ENCODE measurements at regions not wholly inside any gene's neighbourhood (a gene's known extent, or its start where the extent isn't known, plus 50 kb on each side); places are given as distances from the start of the nearest gene placed in this dataset.

GRCh38 chr5:128645581-128645980, 107.5 kb upstream of the FBN2 start:
- H2BK20ac ChIP-seq (ENCODE audit: low read depth, low read length), result peak overlapping the region; percentile 86
- in situ Hi-C loops (cut with MboI; ENCODE audit: low sequenced_read_pairs) (no loop called here), intact Hi-C loops (cut with micrococcal nuclease) (loop anchor here (10.0 kb wide), 1 partner anchor 111 kb away; the partner anchor contains the start of gene FBN2), dilution Hi-C loops (cut with HindIII; ENCODE audit: low sequenced_read_pairs, unreplicated experiment) (no loop called here)
- no CpG with 5 or more reads among the region's 1 CpG for WGBS, 2 experiments (ENCODE audit: extremely low coverage in 2 of 2, insufficient read length in 1 of 2)
- H3K4me1 ChIP-seq (ENCODE audit: control insufficient read depth, insufficient read depth, low read length), result peaks cover 2% of the 10 kb centered on the region; the same call in 1 of the 2 replicates
- H2BK15ac ChIP-seq (ENCODE audit: low read depth, low read length), result no peak overlapping the region
- peak overlapping the region; percentile 92 for H2BK120ac ChIP-seq (ENCODE audit: low read depth, low read length)
- no peaks in the 10 kb centered on the region for H3K36me3 ChIP-seq (ENCODE audit: control insufficient read depth, insufficient read depth, low read length)
- H2AK9ac ChIP-seq (replicated peaks; ENCODE audit: low read depth, low read length, poor library complexity), result no peak overlapping the region
- H3K9ac ChIP-seq (ENCODE audit: low read depth, low read length), result peak overlapping the region; percentile 46; the same call in 1 of the 2 replicates
- no peak overlapping the region for H3K23ac ChIP-seq (ENCODE audit: low read depth, low read length)
- no peak overlapping the region for H2AFZ ChIP-seq (replicated peaks; ENCODE audit: low read length, poor library complexity)
- ATAC-seq (ENCODE audit: low read depth), result peak; percentile 41
- no peaks in the 10 kb centered on the region for H3K79me1 ChIP-seq (ENCODE audit: low read depth in 1 of 2, low read length in 2 of 2)
- H3K9me3 ChIP-seq (ENCODE audit: control insufficient read depth, insufficient read depth, low read length), result no peaks in the 10 kb centered on the region
- ChIA-PET CTCF (interaction anchor here (1.7 kb wide), 1 partner anchor 8 kb away, joined by 7 read pairs; no protein-coding TSS in a partner anchor), POLR2A (ENCODE audit: unreplicated experiment) (no interaction called here)
- H3K4me2 ChIP-seq (ENCODE audit: low read depth, low read length), result peak overlapping the region; percentile 48; the same call in 1 of the 2 replicates
- H3K4me3 ChIP-seq (ENCODE audit: insufficient read depth, low read depth, low read length), result no peak overlapping the region
- H3K4ac ChIP-seq (ENCODE audit: low read depth, low read length), result peak overlapping the region; percentile 81
- BruUV-seq (replicated peaks), result no TSS peak
- no peaks in the 10 kb centered on the region for H4K20me1 ChIP-seq (ENCODE audit: insufficient read depth, low read length)
- H4K8ac ChIP-seq (ENCODE audit: low read depth in 2 of 2, low read length in 2 of 2), result peak overlapping the region in 1 of 2 experiments; percentile 65; a peak in 2 of 4 replicates
- H2AK5ac ChIP-seq (ENCODE audit: low read depth, low read length), result no peak overlapping the region
- peak overlapping the region; percentile 56; the same call in 1 of the 2 replicates for H3K27ac ChIP-seq (ENCODE audit: insufficient read depth, low read length)
- peak overlapping the region; percentile 88 for H3K18ac ChIP-seq (ENCODE audit: low read depth, low read length)
- H4K5ac ChIP-seq (ENCODE audit: low read depth, low read length), result peak overlapping the region; percentile 69; the same call in 1 of the 2 replicates
- peak overlapping the region; percentile 77; the same call in 1 of the 2 replicates for H3K56ac ChIP-seq (ENCODE audit: extremely low read depth, insufficient read depth, low read length)
- peak; percentile 28 for DNase-seq
- H4K91ac ChIP-seq (ENCODE audit: insufficient read depth, low read depth, low read length), result peak overlapping the region; percentile 80; the same call in 1 of the 2 replicates
- peak overlapping the region; percentile 71; the same call in 1 of the 2 replicates for H3K14ac ChIP-seq (replicated peaks; ENCODE audit: low read depth, low read length)
- TF ChIP-seq MXI1 (IDR thresholded peaks at IDR 0.05; ENCODE audit: borderline replicate concordance, low read depth, low read length), result no peak
- TF ChIP-seq CTCF (conservative IDR thresholded peaks at IDR 0.05; ENCODE audit: low read depth, low read length), result no peak
- TF ChIP-seq ELK1 (IDR thresholded peaks at IDR 0.05; ENCODE audit: borderline replicate concordance, low read depth, low read length), result no peak
- no peak for TF ChIP-seq MAFK (IDR thresholded peaks at IDR 0.05; ENCODE audit: low read depth, low read length)
- no peak for TF ChIP-seq USF2 (IDR thresholded peaks at IDR 0.05; ENCODE audit: low read depth, low read length)
- TF ChIP-seq RAD21 (IDR thresholded peaks at IDR 0.05; ENCODE audit: low read length), result no peak
- no peak for TF ChIP-seq FOS (IDR thresholded peaks at IDR 0.05; ENCODE audit: low read depth, low read length)
- TF ChIP-seq NFE2L2 (IDR thresholded peaks at IDR 0.05; ENCODE audit: low read depth, low read length), result no peak
- no peak for TF ChIP-seq BHLHE40 (IDR thresholded peaks at IDR 0.05; ENCODE audit: low read depth, low read length)
- TF ChIP-seq RFX5 (IDR thresholded peaks at IDR 0.05; ENCODE audit: low read depth, low read length), result no peak
- no peak for TF ChIP-seq MAZ (IDR thresholded peaks at IDR 0.05; ENCODE audit: borderline replicate concordance, low read depth, low read length)
- peak overlapping the region; percentile 94 for H2BK5ac ChIP-seq (ENCODE audit: low read depth, low read length, poor library complexity, severe bottlenecking)
- no peaks in the 10 kb centered on the region for H3K27me3 ChIP-seq (ENCODE audit: control insufficient read depth, insufficient read depth, low read length)
- no peaks in the 10 kb centered on the region for H3K9me1 ChIP-seq (ENCODE audit: insufficient read depth, low read length)
